ENCODE measurements at regions not wholly inside any gene's neighbourhood (a gene's known extent, or its start where the extent isn't known, plus 50 kb on each side); places are given as distances from the start of the nearest gene placed in this dataset.

- no peak overlapping the region for H3K9ac ChIP-seq (ENCODE audit: low read length)
- peaks cover 35% of the 10 kb centered on the region for H3K27me3 ChIP-seq (ENCODE audit: low read depth, low read length)
- H3K36me3 ChIP-seq (replicated peaks; ENCODE audit: low read depth, low read length): no peaks in the 10 kb centered on the region
- no peaks in the 10 kb centered on the region for H3K9me3 ChIP-seq (ENCODE audit: insufficient read depth, low read length)
- H4K20me1 ChIP-seq (ENCODE audit: insufficient read depth, low read length): no peaks in the 10 kb centered on the region; the same call in 1 of the 2 replicates
- no peak overlapping the region for H2AFZ ChIP-seq (ENCODE audit: low read depth, low read length)
- no peak overlapping the region for H3K4me3 ChIP-seq (ENCODE audit: low read length)
- H3K4me1 ChIP-seq (ENCODE audit: low read length): peaks cover 6% of the 10 kb centered on the region; the same call in 1 of the 2 replicates
- TF ChIP-seq EZH2phosphoT487 (IDR thresholded peaks at IDR 0.05; ENCODE audit: low read depth): no peak
- no peak overlapping the region for H3K27ac ChIP-seq (ENCODE audit: low read length)
- no peaks in the 10 kb centered on the region for H3K79me2 ChIP-seq (ENCODE audit: low read length)
- H3K4me2 ChIP-seq (ENCODE audit: low read length): no peak overlapping the region
Observed at GRCh38 chr20:58001946-58002345, 226.5 kb downstream of the ANKRD60 start.

GRCh38 chr20:58001381-58001780 is 227.1 kb downstream of the ANKRD60 start:
- no peaks in the 10 kb centered on the region for H3K36me3 ChIP-seq (replicated peaks; ENCODE audit: low read depth, low read length)
- H3K79me2 ChIP-seq (ENCODE audit: low read length): no peaks in the 10 kb centered on the region
- H2AFZ ChIP-seq (ENCODE audit: low read depth, low read length): no peak overlapping the region
- H3K9ac ChIP-seq (ENCODE audit: low read length): no peak overlapping the region
- TF ChIP-seq EZH2phosphoT487 (IDR thresholded peaks at IDR 0.05; ENCODE audit: low read depth) (no peak), CTCF (IDR thresholded peaks at IDR 0.05; ENCODE audit: low read depth, low read length) (no peak)
- no peaks in the 10 kb centered on the region; the same call in 1 of the 2 replicates for H4K20me1 ChIP-seq (ENCODE audit: insufficient read depth, low read length)
- H3K9me3 ChIP-seq (ENCODE audit: insufficient read depth, low read length): no peaks in the 10 kb centered on the region
- no peak overlapping the region for H3K27ac ChIP-seq (ENCODE audit: low read length)
- H3K4me1 ChIP-seq (ENCODE audit: low read length): peaks cover 6% of the 10 kb centered on the region; the same call in 1 of the 2 replicates
- H3K4me2 ChIP-seq (ENCODE audit: low read length): no peak overlapping the region
- no peak overlapping the region for H3K4me3 ChIP-seq (ENCODE audit: low read length)
- H3K27me3 ChIP-seq (ENCODE audit: low read depth, low read length): peaks cover 41% of the 10 kb centered on the region

GRCh38 chr20:58000861-58001260 is 227.6 kb downstream of the ANKRD60 start:
- H4K20me1 ChIP-seq (ENCODE audit: insufficient read depth, low read length): no peaks in the 10 kb centered on the region; the same call in 1 of the 2 replicates
- H3K9ac ChIP-seq (ENCODE audit: low read length): no peak overlapping the region
- H3K4me3 ChIP-seq (ENCODE audit: low read length): no peak overlapping the region
- H3K79me2 ChIP-seq (ENCODE audit: low read length): no peaks in the 10 kb centered on the region
- peaks cover 46% of the 10 kb centered on the region for H3K27me3 ChIP-seq (ENCODE audit: low read depth, low read length)
- no peak overlapping the region for H2AFZ ChIP-seq (ENCODE audit: low read depth, low read length)
- no peak overlapping the region for H3K27ac ChIP-seq (ENCODE audit: low read length)
- H3K4me2 ChIP-seq (ENCODE audit: low read length): no peak overlapping the region
- no peaks in the 10 kb centered on the region for H3K9me3 ChIP-seq (ENCODE audit: insufficient read depth, low read length)
- TF ChIP-seq CTCF (IDR thresholded peaks at IDR 0.05; ENCODE audit: low read depth, low read length): no peak
- no peak for TF ChIP-seq EZH2phosphoT487 (IDR thresholded peaks at IDR 0.05; ENCODE audit: low read depth)
- H3K36me3 ChIP-seq (replicated peaks; ENCODE audit: low read depth, low read length): no peaks in the 10 kb centered on the region
- H3K4me1 ChIP-seq (ENCODE audit: low read length): peaks cover 6% of the 10 kb centered on the region; the same call in 1 of the 2 replicates

- H3K4me2 ChIP-seq (ENCODE audit: low read length): no peak overlapping the region
- no peaks in the 10 kb centered on the region for H3K36me3 ChIP-seq (replicated peaks; ENCODE audit: low read depth, low read length)
- no peaks in the 10 kb centered on the region for H3K79me2 ChIP-seq (ENCODE audit: low read length)
- peaks cover 47% of the 10 kb centered on the region for H3K27me3 ChIP-seq (ENCODE audit: low read depth, low read length)
- no peak overlapping the region for H3K9ac ChIP-seq (ENCODE audit: low read length)
- H2AFZ ChIP-seq (ENCODE audit: low read depth, low read length): no peak overlapping the region
- TF ChIP-seq EZH2phosphoT487 (IDR thresholded peaks at IDR 0.05; ENCODE audit: low read depth): no peak
- no peak for TF ChIP-seq CTCF (IDR thresholded peaks at IDR 0.05; ENCODE audit: low read depth, low read length)
- H3K27ac ChIP-seq (ENCODE audit: low read length): no peak overlapping the region
- no peaks in the 10 kb centered on the region for H3K9me3 ChIP-seq (ENCODE audit: insufficient read depth, low read length)
- H3K4me1 ChIP-seq (ENCODE audit: low read length): no peaks in the 10 kb centered on the region
- no peak overlapping the region for H3K4me3 ChIP-seq (ENCODE audit: low read length)
- H4K20me1 ChIP-seq (ENCODE audit: insufficient read depth, low read length): no peaks in the 10 kb centered on the region; the same call in 1 of the 2 replicates
Observed at GRCh38 chr20:57999465-58000111, 228.9 kb downstream of the ANKRD60 start.
